D341Med (cell line): ENCODE measurements at regions not wholly inside any gene's neighbourhood (a gene's known extent, or its start where the extent isn't known, plus 50 kb on each side); places are given as distances from the start of the nearest gene placed in this dataset.
"Not testable (repeated sequence)": the region's sequence is repeated elsewhere in the genome, so short reads cannot be mapped to it uniquely, and the experiment has no call there.

Experiments
- DNase-seq: peaks from one replicate; pipeline ENCODE4 v3.0.0; 2012; ENCODE audit warnings: low spot score

DNA sequence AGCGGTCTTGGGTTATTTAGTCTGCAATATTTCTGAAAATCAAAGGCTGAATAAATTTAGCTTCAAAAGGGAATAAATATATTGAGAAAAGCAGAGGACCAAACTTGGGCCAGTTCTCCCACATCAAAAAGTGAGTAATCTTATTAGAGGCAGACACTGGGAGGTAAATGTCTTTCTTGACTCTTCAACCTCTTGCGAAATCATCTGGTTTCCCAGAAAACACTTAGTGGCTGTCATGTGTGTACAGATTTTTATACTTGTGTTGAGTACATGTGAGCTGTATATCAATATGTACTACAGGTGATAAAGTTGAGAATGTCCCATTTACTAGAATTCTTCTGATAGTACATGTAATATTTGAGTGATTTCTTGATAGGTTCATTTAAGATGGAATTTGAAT is 454.9 kb downstream of the PRR16 start:
- no peak for DNase-seq

DNA sequence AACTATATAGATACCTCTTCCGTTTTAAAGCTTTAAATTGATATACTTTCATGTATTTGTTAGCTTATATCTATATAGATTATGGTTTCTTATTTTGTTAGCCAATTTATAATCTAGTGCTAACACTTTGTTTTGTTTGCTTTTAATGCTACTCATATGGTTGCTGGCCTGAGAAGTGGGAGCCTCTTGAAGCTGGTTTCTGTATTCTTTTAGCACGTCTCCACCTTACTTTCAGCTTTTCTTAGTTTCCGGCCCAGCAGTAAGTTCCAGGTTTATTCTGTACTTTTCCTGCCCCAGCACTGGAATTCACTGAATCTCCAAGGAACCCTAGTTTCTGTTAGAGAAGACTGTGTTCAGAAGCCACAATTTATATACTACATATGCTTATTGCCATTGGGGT is 458.9 kb downstream of the PRR16 start:
- no peak for DNase-seq

DNA sequence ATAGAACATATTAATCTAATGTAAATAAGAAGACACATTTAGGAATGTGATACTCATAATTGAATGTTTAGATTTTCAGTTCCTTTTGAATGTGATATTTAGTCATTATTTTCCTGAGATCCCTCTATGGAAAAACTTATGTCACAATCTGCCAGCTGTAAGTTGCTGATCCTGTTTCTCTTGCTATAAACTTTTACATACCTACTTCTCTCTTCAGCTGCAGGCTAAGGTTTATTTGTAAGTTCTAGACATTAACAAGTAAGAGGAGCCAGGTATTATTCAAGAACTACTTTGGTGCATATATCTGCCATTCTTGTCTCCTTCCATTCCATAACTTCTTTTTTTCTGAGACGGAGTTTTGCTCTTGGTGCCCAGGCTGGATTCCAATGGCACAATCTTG is 462.4 kb downstream of the PRR16 start:
- no peak for DNase-seq

GRCh38 chr5:120927950-120928530 is 463.9 kb downstream of the PRR16 start:
- DNase-seq = no peak

- no peak for DNase-seq
Observed at GRCh38 chr5:120932480-120932879, 468.4 kb downstream of the PRR16 start.

DNA sequence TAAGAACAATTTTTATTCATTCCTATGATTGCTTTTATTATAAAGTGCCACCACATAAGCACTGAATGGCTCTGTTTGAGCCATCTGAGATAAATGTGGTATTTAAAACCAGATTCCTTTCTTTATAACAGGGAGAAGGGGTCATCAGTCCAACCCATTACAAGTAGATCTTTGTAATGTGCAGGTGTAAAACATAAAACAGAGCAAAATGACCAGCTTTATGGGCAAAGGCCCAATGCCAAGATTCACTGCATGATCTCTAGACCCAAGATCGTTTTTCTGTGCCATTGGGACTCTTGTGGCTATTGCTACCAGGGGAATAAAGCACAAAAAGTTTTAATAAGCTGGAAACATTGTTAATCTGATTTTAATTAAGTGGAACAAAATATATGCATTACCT is 469.9 kb downstream of the PRR16 start:
- DNase-seq = no peak

- DNase-seq = no peak
Observed at GRCh38 chr5:120936652-120937051, 472.6 kb downstream of the PRR16 start.

DNA sequence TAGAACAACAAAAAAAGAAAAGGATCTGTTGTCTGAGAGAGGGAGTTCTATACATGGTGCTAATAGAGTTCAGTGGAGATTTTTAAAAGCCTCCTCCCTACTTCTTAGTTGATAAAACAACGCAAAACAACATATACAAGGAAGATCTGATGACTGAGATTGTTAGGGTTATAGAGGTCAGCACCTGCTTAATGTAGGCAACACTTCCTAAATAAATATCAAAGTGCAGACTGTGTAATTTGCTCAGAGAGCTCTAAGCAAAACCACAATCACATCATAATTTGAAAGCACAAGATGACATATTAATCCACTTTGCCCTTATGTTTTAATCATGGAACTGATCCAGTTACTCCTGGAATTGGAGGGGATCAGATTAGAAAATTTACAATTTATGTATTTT is 474.5 kb downstream of the PRR16 start:
- DNase-seq = no peak

- DNase-seq = no peak
Observed at GRCh38 chr5:120942596-120943350, 478.7 kb downstream of the PRR16 start.

GRCh38 chr5:120949596-120949995 is 485.5 kb downstream of the PRR16 start:
- not testable (repeated sequence) for DNase-seq

DNA sequence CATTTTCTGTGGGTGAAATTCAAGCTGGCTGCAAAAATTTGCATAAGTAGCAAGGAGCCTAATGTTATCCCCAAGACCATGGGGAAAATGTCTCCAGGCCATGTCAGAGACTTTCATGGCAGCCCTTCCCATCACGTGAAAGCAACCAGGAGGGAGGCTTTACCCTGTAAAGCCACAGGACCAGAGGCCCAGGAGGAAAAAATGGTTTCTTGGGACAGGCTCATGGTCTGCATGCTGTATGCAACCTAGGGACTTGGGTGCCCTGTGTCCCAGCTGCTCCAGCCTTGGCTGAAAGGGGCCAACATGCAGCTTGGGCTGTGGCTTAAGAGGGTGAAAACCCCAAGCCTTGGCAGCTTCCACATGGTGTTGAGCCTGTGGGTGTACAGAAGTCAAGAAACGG is 489.3 kb downstream of the PRR16 start:
- not testable (repeated sequence) for DNase-seq

- DNase-seq = no peak
Observed at GRCh38 chr5:120954255-120954654, 490.2 kb downstream of the PRR16 start.

DNA sequence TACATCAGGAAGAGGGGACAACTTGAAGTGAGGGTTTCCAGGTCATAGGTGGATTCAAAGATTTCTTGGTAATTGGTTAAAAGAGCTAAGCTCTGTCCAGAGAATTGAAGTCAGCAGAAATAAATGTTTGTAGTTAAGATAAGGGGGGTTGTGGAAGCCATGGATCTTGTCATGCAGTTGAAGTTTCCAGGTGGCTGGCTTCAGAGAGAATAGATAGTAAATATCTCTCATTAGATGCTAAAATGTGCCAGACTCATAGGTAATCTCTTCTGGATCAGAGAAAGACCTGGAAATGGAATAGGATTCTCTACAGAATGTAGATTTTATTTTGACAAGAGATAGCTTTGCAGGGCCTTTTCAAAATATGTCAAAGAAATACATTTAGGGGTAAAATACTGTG is 491.7 kb downstream of the PRR16 start:
- no peak for DNase-seq

DNA sequence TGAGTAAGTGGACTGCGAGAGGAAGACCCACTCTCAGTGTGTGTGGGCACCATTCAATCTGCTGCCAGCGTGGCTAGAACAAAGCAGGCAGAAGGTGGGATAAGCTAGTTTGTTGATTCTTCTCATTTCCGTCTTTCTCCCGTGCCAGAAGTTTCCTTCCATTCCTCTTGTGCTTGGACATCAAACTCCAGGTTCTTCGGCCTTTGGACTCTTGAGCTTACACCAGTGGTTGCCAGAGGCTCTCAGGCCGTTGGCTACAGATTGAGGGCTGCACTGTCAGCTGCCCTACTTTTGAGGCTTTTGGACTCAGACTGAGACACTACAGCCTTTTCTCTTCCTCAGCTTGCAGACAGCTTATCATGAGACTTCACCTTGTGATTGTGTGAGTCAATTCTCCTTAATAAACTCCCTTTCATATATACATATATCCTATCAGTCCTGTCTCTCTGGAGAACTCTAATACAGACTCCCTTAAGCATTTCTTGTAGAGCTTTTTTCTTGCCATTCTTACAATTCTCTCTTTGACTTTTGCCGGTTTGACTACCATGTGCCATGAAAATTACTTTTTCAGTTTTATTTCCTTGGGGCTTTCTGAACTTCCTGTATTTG is 494.9 kb downstream of the PRR16 start:
- DNase-seq = no peak

DNA sequence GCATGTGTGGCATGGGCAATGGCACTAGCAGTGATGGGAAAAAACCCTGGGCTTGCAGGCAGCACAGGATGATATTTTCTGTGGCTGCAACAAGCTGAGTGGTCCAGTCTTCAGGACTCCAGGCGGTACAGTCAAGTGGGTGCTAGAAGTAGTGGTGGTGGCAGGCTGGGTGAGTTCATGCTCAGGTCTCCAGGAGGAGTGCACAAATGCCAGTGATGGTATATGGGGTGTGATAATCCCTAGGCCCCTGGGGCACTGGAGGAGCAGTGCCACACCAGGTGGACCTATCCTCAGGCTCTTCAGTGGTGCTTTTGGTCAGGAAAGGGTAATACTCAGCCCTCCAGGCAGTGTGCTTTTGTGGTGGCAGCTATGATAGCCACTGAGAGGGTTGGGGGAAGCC is 496.4 kb downstream of the PRR16 start:
- no peak for DNase-seq

DNA sequence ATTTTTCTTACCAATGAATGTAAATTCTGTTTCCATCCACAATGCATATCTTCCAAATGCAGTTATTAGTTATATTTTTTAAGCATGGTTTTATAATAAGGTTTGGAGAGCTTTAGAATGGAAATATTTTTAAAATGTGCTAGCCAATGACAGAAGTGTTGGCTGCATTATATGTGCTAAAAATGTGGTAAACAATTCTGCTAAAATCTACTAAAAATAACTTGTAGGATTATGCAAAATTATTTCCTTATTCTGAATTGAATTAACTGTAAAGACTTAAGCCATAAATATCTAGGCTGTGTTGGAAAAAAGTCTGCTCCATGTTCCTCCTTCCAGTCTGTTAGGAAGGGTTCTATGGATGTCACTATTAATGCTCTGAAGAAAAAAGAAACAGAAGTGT is 503.3 kb downstream of the PRR16 start:
- DNase-seq = no peak

GRCh38 chr5:120974690-120975089 is 510.6 kb downstream of the PRR16 start:
- no peak for DNase-seq

- no peak for DNase-seq
Observed at GRCh38 chr5:120982351-120982750, 518.3 kb downstream of the PRR16 start.

DNA sequence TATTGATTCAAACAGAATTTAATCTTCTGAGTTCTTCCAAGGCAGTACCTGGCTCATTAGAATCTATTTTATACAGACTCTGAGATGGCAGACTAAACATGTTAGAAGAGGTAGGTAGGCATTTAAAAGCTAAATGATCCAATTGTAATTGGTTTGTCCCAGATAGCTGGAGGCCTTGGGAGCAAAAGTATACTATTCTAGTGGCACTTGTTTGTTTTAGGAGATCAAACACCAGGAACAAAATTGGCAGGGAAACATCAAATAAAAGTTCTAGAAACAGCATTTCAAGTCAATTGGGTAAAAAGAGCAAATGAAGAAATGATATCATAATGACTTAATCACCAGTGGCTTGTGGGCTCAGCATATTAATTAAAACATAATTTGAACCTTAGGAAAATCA is 521.4 kb downstream of the PRR16 start:
- DNase-seq = no peak

- no peak for DNase-seq
Observed at GRCh38 chr5:120988491-120988890, 524.4 kb downstream of the PRR16 start.

DNA sequence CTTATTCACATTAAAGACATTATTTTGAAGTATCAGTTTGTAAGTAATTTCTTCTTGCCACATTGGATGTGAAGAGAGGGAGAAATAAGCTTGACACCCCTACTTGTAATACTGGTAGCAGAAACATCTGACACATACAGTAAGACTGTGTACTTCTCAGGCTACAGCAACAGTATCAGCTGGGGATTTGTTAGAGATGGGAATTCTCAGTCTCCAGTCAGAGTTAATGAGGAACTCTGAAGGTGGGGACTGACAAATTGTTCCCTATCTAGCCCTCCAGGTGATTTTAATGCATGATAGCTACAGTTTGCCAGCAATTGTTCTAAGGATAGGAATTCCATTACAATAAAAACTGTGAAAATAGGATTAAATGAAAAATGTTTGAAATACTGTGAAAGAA is 524.8 kb downstream of the PRR16 start:
- peak; percentile 4 for DNase-seq

GRCh38 chr5:120991569-120991968 is 527.5 kb downstream of the PRR16 start:
- no peak for DNase-seq

DNA sequence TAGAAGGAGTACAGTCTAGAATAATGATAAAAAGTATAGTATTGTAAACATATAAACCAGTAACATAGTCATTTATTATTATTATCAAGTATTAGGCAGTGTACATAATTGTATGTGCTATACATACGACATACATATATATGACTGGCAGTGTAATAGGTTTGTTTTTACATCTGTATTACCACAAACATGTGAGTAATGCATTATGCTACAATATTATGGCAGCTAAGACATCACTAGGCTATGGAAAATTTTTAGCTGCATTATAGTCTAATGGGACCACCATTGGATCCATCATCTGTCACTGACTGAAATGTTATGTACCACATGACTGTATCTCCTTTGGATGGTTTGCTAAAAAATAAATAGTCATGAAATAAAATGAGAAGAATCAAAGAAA is 530.0 kb downstream of the PRR16 start:
- DNase-seq = no peak

DNA sequence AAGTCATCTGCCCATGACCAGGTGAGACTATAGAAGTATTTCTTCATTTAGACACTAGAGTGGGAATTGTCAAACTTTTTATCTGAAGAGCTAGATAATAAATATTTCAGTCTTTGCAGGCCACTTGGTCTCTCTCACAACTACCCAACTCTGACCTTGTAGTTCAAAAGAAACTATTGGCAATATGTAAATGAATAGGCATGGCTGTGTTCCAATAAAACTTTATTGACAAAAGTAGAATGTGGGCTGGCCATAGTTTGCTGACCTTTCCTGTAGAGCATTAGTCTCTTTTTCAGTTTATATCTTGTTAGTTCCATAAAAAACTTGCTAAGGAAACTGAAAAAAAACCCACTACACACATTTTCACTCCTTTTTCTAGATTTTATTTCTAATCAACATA is 535.5 kb downstream of the PRR16 start:
- no peak for DNase-seq
